ENCODE measurements at regions not wholly inside any gene's neighbourhood (a gene's known extent, or its start where the extent isn't known, plus 50 kb on each side); places are given as distances from the start of the nearest gene placed in this dataset.
"Not testable (repeated sequence)": the region's sequence is repeated elsewhere in the genome, so short reads cannot be mapped to it uniquely, and the experiment has no call there.

DNA sequence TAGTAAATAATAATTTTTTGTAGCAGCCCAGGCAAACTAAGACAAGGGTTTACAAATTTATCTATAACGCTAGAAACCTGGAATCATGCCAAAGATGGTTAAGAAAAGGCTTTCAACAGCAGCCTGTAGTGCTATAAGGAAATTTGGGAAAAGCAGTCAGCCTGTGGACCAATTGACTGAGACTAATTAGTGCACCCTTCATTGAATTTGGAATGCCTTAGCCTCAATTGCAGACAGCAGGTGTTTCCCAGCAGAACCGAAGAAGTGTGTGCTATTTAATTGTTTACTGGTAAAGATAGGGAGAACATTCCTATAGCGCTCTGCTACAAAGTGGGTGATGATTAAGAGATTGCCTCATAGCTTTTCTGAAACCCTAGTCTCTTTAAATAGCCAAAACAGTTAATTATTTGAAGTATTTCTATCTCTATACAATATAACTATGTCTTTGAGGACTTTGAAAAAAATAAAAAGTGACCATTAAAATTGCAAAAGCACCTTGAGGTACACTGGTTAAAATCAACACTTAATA is 1884.3 kb upstream of the PCDH20 start:
- Histone ChIP-seq H3K4me1 (ENCODE audit: control insufficient read depth, insufficient read depth, low read length, poor library complexity, severe bottlenecking) (no peaks in the 10 kb centered on the region), H3K9me3 (ENCODE audit: control insufficient read depth, low read length) (no peaks in the 10 kb centered on the region), H3K27ac (ENCODE audit: insufficient read depth, low read length, poor library complexity, severe bottlenecking) (no peak overlapping the region), H3K27me3 (replicated peaks; ENCODE audit: control insufficient read depth, insufficient read depth, low read length, poor library complexity, severe bottlenecking) (no peaks in the 10 kb centered on the region), H3K4me3 (ENCODE audit: insufficient read depth, low read depth, low read length, poor library complexity, severe bottlenecking) (no peak overlapping the region), H3K36me3 (ENCODE audit: control insufficient read depth, insufficient read depth, low read length) (no peaks in the 10 kb centered on the region)
- DNase-seq = no peak

DNA sequence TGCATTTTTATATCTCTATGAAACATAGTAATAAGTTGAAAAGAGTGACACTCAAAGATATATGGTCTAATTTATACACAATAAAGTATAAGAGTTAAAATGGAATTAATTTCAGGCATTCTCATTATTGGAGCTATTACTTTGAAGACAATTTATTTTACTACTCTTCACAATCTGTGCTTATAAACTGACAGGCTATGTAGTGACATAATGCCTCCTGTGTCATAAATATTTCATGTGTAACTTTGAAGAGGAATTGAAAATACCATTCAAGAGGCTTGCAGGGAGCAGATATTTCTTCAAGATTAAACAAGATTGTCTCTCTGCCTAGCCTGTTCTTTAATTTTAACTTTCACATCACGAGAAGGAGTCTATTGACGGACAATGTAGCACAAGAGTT is 1881.5 kb upstream of the PCDH20 start:
- no peaks in the 10 kb centered on the region for H3K36me3 ChIP-seq (ENCODE audit: control insufficient read depth, insufficient read depth, low read length)
- H3K27ac ChIP-seq (ENCODE audit: insufficient read depth, low read length, poor library complexity, severe bottlenecking) = no peak overlapping the region
- H3K4me3 ChIP-seq (ENCODE audit: insufficient read depth, low read depth, low read length, poor library complexity, severe bottlenecking) = no peak overlapping the region
- no peaks in the 10 kb centered on the region for H3K27me3 ChIP-seq (replicated peaks; ENCODE audit: control insufficient read depth, insufficient read depth, low read length, poor library complexity, severe bottlenecking)
- no peaks in the 10 kb centered on the region for H3K9me3 ChIP-seq (ENCODE audit: control insufficient read depth, low read length)
- DNase-seq = no peak
- no peaks in the 10 kb centered on the region for H3K4me1 ChIP-seq (ENCODE audit: control insufficient read depth, insufficient read depth, low read length, poor library complexity, severe bottlenecking)

DNA sequence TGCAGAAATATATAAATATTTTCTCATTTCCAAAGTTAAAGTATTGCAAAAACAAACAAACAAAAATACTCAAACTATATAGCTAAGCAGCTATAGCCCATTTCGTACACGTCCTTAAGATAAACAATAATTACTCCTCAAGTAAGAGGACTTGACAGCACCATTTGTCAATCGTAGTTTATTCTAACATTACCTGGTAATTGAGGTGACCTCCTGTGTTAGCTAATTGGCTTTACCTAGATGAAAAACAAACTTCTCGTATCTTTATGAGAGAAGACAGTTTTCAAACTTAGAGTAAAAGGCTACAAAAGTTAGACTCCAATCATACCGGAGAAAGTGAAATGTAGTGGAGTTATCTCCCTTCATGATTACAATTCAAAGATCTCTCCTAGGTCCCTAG is 1876.1 kb upstream of the PCDH20 start:
- no peaks in the 10 kb centered on the region for H3K9me3 ChIP-seq (ENCODE audit: control insufficient read depth, low read length)
- H3K27me3 ChIP-seq (replicated peaks; ENCODE audit: control insufficient read depth, insufficient read depth, low read length, poor library complexity, severe bottlenecking) = no peaks in the 10 kb centered on the region
- H3K36me3 ChIP-seq (ENCODE audit: control insufficient read depth, insufficient read depth, low read length) = no peaks in the 10 kb centered on the region
- DNase-seq = no peak
- H3K4me1 ChIP-seq (ENCODE audit: control insufficient read depth, insufficient read depth, low read length, poor library complexity, severe bottlenecking) = no peaks in the 10 kb centered on the region
- no peak overlapping the region for H3K27ac ChIP-seq (ENCODE audit: insufficient read depth, low read length, poor library complexity, severe bottlenecking)
- H3K4me3 ChIP-seq (ENCODE audit: insufficient read depth, low read depth, low read length, poor library complexity, severe bottlenecking) = no peak overlapping the region

DNA sequence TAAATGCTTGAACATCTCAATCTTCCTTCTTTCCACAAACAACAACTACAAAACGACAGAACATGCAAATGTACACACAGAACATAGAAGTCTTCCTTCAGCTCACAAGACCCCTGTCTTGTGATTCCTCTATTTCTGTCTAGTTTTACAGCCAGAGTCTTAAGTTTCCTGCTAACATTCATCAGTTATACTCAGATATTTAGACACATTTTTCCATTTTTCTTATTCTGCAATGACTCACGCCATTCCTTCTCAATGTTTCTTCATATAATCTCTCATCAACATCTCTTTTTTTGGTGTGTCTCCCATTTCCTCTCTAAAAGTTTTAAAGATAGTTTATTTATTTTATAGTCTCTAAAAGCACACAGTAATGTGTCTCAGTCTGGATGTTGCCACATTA is 1872.9 kb upstream of the PCDH20 start:
- no peaks in the 10 kb centered on the region for H3K4me1 ChIP-seq (ENCODE audit: control insufficient read depth, insufficient read depth, low read length, poor library complexity, severe bottlenecking)
- H3K36me3 ChIP-seq (ENCODE audit: control insufficient read depth, insufficient read depth, low read length) = no peaks in the 10 kb centered on the region
- no peak overlapping the region for H3K4me3 ChIP-seq (ENCODE audit: insufficient read depth, low read depth, low read length, poor library complexity, severe bottlenecking)
- H3K27ac ChIP-seq (ENCODE audit: insufficient read depth, low read length, poor library complexity, severe bottlenecking) = no peak overlapping the region
- no peak for DNase-seq
- H3K9me3 ChIP-seq (ENCODE audit: control insufficient read depth, low read length) = no peaks in the 10 kb centered on the region
- H3K27me3 ChIP-seq (replicated peaks; ENCODE audit: control insufficient read depth, insufficient read depth, low read length, poor library complexity, severe bottlenecking) = no peaks in the 10 kb centered on the region

DNA sequence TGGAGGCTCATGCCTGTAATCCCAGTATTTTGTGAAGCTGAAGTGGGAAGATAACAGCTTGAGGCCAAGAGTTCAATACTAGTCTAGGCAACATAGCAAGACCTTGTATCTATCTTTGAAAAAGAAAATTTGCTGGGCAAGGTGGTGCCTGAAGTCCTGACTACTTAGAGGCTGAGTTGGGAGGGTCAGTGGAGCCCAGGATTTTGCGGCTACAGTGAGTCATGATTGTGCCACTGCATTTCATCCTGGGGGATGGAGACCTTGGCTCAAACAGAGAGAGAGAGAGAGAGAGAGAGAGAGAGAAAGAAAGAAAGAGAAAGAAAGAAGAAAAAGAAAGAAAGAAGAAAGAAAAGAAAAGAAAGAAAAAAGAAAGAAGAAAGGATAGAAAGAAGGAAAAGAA is 1872.3 kb upstream of the PCDH20 start:
- Histone ChIP-seq H3K9me3 (ENCODE audit: control insufficient read depth, low read length) (no peaks in the 10 kb centered on the region), H3K4me1 (ENCODE audit: control insufficient read depth, insufficient read depth, low read length, poor library complexity, severe bottlenecking) (no peaks in the 10 kb centered on the region)
- DNase-seq = no peak

DNA sequence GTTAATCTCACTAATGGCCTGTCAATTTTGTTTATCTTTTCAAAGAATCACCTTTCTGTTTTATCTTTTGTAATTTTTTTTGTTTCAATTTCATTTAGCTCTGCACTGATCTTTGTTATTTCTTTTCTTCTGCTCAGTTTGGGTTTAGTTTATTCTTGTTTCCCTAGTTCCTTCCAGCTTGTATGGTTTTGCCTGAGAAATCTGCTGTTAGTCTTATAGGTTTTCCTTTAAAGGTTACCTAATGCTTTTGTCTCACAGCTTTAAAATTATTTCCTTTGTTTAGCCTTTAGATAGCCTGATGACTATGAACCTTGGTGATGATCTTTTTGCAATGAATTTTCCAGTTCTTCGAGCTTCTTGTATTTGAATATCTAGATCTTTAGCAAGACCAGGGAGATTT is 1869.8 kb upstream of the PCDH20 start:
- no peaks in the 10 kb centered on the region for H3K27me3 ChIP-seq (replicated peaks; ENCODE audit: control insufficient read depth, insufficient read depth, low read length, poor library complexity, severe bottlenecking)
- no peak overlapping the region for H3K27ac ChIP-seq (ENCODE audit: insufficient read depth, low read length, poor library complexity, severe bottlenecking)
- H3K4me3 ChIP-seq (ENCODE audit: insufficient read depth, low read depth, low read length, poor library complexity, severe bottlenecking) = no peak overlapping the region
- no peaks in the 10 kb centered on the region for H3K36me3 ChIP-seq (ENCODE audit: control insufficient read depth, insufficient read depth, low read length)
- no peaks in the 10 kb centered on the region for H3K9me3 ChIP-seq (ENCODE audit: control insufficient read depth, low read length)
- no peak for DNase-seq
- no peaks in the 10 kb centered on the region for H3K4me1 ChIP-seq (ENCODE audit: control insufficient read depth, insufficient read depth, low read length, poor library complexity, severe bottlenecking)

More for the DNA sequence above, 1872.3 kb upstream of the PCDH20 start:
- Histone ChIP-seq H3K27me3 (replicated peaks; ENCODE audit: control insufficient read depth, insufficient read depth, low read length, poor library complexity, severe bottlenecking) (no peaks in the 10 kb centered on the region), H3K36me3 (ENCODE audit: control insufficient read depth, insufficient read depth, low read length) (no peaks in the 10 kb centered on the region), H3K27ac (ENCODE audit: insufficient read depth, low read length, poor library complexity, severe bottlenecking) (no peak overlapping the region), H3K4me3 (ENCODE audit: insufficient read depth, low read depth, low read length, poor library complexity, severe bottlenecking) (no peak overlapping the region)

DNA sequence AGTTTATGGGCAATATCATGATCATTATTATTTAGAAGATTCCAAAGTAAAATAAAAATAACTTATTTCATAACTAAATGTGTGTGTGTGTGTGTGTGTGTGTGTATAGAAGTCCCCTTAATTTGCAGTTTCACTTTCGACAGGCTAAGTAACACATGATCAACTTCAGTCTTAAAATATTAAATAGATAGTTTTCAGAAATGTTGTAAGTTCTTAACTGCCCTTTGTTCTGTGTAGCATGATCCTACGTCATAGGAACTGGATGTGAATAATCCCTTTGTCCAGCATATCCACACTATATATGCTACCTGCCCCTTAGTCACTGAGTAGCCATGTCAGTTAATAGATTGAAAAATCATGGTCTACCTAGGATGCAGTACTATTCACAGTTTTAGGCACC is 1863.5 kb upstream of the PCDH20 start:
- H3K9me3 ChIP-seq (ENCODE audit: control insufficient read depth, low read length) = no peaks in the 10 kb centered on the region
- no peaks in the 10 kb centered on the region for H3K27me3 ChIP-seq (replicated peaks; ENCODE audit: control insufficient read depth, insufficient read depth, low read length, poor library complexity, severe bottlenecking)
- H3K36me3 ChIP-seq (ENCODE audit: control insufficient read depth, insufficient read depth, low read length) = no peaks in the 10 kb centered on the region
- no peak overlapping the region for H3K4me3 ChIP-seq (ENCODE audit: insufficient read depth, low read depth, low read length, poor library complexity, severe bottlenecking)
- no peak for DNase-seq
- H3K27ac ChIP-seq (ENCODE audit: insufficient read depth, low read length, poor library complexity, severe bottlenecking) = no peak overlapping the region
- H3K4me1 ChIP-seq (ENCODE audit: control insufficient read depth, insufficient read depth, low read length, poor library complexity, severe bottlenecking) = no peaks in the 10 kb centered on the region

DNA sequence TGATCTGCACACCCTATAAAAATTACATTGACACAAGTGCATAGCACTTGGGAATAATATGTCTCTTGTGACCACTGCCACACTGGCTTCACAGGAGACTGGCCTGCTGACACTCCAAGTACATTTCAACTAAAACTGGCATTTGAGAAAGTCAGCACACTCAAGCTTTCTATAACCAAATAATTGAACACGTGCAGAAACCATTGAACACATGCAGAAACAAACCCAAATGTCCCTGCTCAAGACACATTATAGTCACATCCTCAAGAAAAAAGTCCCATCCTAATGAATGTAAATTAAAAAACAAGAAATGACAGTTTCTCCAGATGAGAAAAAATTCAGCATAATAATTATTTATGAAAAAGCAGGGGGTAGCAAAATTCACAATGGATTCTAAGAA is 1859.1 kb upstream of the PCDH20 start:
- no peak overlapping the region for H3K27ac ChIP-seq (ENCODE audit: insufficient read depth, low read length, poor library complexity, severe bottlenecking)
- DNase-seq = no peak
- no peaks in the 10 kb centered on the region for H3K9me3 ChIP-seq (ENCODE audit: control insufficient read depth, low read length)
- no peak overlapping the region for H3K4me3 ChIP-seq (ENCODE audit: insufficient read depth, low read depth, low read length, poor library complexity, severe bottlenecking)
- no peaks in the 10 kb centered on the region for H3K4me1 ChIP-seq (ENCODE audit: control insufficient read depth, insufficient read depth, low read length, poor library complexity, severe bottlenecking)
- H3K36me3 ChIP-seq (ENCODE audit: control insufficient read depth, insufficient read depth, low read length) = no peaks in the 10 kb centered on the region
- no peaks in the 10 kb centered on the region for H3K27me3 ChIP-seq (replicated peaks; ENCODE audit: control insufficient read depth, insufficient read depth, low read length, poor library complexity, severe bottlenecking)

DNA sequence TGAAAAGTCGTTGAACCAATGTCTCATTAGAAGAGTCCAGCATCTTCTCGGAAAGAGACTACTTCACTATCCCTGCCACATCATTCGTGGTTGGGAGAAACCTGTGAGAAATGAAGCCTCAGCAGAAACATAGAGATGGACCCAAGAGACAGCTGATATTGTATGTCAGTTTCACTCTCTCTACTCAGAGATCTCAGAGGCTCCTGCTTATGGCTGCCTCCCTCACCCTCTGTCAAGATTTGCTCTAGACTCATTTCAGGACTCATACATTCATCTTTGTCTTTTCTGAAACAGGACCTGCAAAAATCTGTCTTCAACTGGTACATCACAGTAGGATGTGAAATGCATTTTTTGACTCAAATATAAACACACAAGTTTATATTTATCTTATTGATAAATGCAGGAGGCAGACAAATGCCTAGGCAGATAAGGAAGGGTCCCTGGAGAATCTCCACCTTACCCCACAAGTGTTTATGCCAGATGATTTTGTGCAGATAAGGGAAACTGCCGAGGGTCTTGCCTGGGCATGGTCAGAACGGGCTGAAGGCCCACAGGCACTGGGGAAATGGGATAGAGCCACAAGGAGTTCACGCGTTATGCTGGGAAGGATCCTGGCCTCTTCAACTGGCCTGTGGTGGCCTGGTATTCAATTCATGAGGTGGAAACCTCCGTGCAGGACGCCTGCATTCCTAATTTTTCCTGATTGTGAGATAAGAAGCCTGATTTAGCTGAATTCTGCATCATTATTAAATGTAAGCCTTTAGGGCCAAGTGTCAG is 1834.0 kb upstream of the PCDH20 start:
- H3K9me3 ChIP-seq (ENCODE audit: control insufficient read depth, low read length) = no peaks in the 10 kb centered on the region
- H3K27ac ChIP-seq (ENCODE audit: insufficient read depth, low read length, poor library complexity, severe bottlenecking) = no peak overlapping the region
- no peak overlapping the region for H3K4me3 ChIP-seq (ENCODE audit: insufficient read depth, low read depth, low read length, poor library complexity, severe bottlenecking)
- no peaks in the 10 kb centered on the region for H3K36me3 ChIP-seq (ENCODE audit: control insufficient read depth, insufficient read depth, low read length)
- H3K27me3 ChIP-seq (replicated peaks; ENCODE audit: control insufficient read depth, insufficient read depth, low read length, poor library complexity, severe bottlenecking) = no peaks in the 10 kb centered on the region
- no peaks in the 10 kb centered on the region for H3K4me1 ChIP-seq (ENCODE audit: control insufficient read depth, insufficient read depth, low read length, poor library complexity, severe bottlenecking)
- no peak for DNase-seq

DNA sequence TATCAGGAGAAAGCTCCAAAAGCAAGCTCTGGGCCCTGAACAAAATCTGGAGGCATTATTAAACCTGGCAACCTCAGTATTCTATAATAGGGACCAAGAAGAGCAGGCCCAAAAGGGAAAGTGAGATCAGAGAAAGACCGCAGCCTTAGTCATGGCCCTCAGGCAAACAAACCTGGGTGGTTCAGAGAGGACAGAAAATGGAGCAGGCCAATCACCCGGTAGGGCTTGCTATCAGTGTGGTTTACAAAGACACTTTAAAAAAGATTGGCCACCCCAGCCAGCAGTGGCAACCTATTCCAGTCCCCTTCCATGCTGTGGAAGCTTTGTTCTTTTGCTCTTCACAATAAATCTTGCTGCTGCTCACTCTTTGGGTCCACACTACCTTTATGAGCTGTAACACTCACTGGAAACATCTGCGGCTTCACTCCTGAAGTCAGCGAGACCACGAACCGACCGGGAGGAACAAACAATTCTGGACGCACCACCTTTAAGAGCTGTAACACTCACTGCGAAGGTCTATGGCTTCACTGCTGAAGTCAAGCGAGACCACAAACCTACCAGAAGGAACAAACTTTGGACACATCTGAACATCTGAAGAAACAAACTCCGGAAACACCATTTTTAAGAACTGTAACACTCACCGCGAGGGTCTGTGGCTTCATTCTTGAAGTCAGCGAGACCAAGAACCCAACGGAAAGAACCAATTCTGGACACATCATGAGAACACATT is 1821.2 kb upstream of the PCDH20 start:
- not testable (repeated sequence) for DNase-seq; H3K4me3 ChIP-seq (ENCODE audit: insufficient read depth, low read depth, low read length, poor library complexity, severe bottlenecking); H3K27me3 ChIP-seq (replicated peaks; ENCODE audit: control insufficient read depth, insufficient read depth, low read length, poor library complexity, severe bottlenecking); H3K27ac ChIP-seq (ENCODE audit: insufficient read depth, low read length, poor library complexity, severe bottlenecking); H3K36me3 ChIP-seq (ENCODE audit: control insufficient read depth, insufficient read depth, low read length); H3K9me3 ChIP-seq (ENCODE audit: control insufficient read depth, low read length); H3K4me1 ChIP-seq (ENCODE audit: control insufficient read depth, insufficient read depth, low read length, poor library complexity, severe bottlenecking)

All from effector memory CD4-positive, alpha-beta T cell (primary cell).